ENCODE measurements at regions not wholly inside any gene's neighbourhood (a gene's known extent, or its start where the extent isn't known, plus 50 kb on each side); places are given as distances from the start of the nearest gene placed in this dataset.
"Not testable (repeated sequence)": the region's sequence is repeated elsewhere in the genome, so short reads cannot be mapped to it uniquely, and the experiment has no call there.

DNA sequence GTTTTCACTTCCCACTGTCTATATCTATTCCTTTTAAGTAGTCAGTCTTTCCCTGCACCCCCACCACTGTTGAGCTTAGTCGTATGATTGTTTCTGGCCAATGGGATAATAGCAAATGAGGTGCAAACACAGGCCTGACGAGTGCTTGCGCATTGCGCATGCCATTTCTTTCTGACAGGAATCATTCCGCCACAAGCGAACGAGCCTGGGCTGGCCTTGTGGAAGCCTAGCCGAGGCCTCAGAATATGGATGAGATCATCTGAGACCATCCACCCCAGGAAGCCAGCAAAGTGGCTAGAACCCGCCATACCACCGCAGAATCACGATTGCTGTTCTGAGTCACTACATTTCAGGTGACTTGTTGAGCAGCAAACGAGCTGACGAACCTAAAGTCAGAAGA is 52.2 kb upstream of the PRL start:
- Mint-ChIP-seq H3K4me3 (no peak overlapping the region), H3K36me3 (no peaks in the 10 kb centered on the region), H3K4me1 (no peaks in the 10 kb centered on the region), H3K9me3 (peaks cover 0 to 3% (median 2%) of the 10 kb centered on the region in 3 donors), H3K27me3 (no peaks in the 10 kb centered on the region), H3K27ac (no peak overlapping the region)

DNA sequence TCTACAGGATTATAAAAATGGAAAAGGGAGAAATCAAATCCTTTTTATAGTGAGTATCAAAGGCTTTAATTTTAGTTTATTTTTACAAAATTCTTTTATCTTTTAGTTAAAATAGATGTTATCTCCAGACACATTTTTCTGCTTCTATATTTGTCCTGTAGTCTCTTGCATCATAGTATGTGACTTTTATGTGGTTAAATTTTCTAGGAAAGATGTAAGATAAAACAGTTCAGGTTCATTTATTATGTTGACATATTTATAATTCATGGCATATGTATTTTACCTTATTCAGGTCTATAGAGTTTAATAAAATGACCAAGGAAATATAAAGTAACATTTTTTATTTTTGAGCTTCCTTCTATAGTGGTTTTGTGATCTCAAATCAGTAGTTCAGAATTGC is 52.7 kb upstream of the PRL start:
- no peak overlapping the region for H3K27ac Mint-ChIP-seq
- H3K36me3 Mint-ChIP-seq: no peaks in the 10 kb centered on the region
- no peaks in the 10 kb centered on the region for H3K4me1 Mint-ChIP-seq
- H3K9me3 Mint-ChIP-seq: peaks cover 0 to 3% (median 2%) of the 10 kb centered on the region in 3 donors
- H3K4me3 Mint-ChIP-seq: no peak overlapping the region
- H3K27me3 Mint-ChIP-seq: no peaks in the 10 kb centered on the region

DNA sequence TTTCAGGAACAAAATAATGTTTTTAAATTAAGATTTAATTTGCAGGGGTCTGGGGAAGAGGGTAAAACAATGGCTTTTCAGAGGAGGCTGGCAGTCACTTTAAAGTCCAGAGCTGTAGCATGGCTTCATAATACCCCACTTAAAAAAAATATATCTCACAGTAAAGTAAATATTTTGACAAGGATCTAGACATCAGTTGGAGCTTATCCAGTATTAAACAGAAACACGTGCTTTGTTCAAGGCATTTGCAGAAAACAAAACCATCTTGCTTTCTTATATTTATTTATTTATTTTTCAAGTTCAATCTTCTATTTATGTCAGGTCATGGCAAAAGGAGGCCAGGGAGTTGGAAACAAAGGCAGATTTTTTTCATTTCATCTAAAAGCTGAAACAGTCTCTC is 53.3 kb upstream of the PRL start:
- peaks cover 0 to 3% (median 0%) of the 10 kb centered on the region in 3 donors for H3K9me3 Mint-ChIP-seq
- no peaks in the 10 kb centered on the region for H3K36me3 Mint-ChIP-seq
- no peak overlapping the region for H3K27ac Mint-ChIP-seq
- H3K4me3 Mint-ChIP-seq: no peak overlapping the region
- H3K4me1 Mint-ChIP-seq: no peaks in the 10 kb centered on the region
- H3K27me3 Mint-ChIP-seq: no peaks in the 10 kb centered on the region

DNA sequence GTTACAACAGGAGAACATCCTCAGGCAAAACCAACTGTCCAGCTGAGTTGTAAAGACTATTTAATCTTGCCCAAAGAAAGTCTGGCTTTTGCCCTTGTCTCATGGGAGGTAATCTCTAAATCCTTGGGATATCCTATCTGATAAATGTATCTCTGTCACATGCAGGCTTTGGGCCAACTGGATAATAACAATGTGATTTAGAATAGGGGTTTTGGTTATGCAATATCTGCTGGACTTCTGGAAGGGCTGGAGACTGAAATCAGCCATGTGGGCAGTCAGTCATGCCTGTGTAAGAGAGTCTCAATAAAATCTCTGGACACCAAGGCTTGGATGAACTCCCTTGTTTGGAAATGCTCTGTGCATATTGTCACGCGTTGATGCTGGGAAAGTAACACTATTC is 56.3 kb upstream of the PRL start:
- Mint-ChIP-seq H3K36me3 (no peaks in the 10 kb centered on the region), H3K27me3 (no peaks in the 10 kb centered on the region), H3K27ac (no peak overlapping the region), H3K4me3 (no peak overlapping the region), H3K9me3 (peaks cover 0 to 3% (median 1%) of the 10 kb centered on the region in 3 donors), H3K4me1 (no peaks in the 10 kb centered on the region)

DNA sequence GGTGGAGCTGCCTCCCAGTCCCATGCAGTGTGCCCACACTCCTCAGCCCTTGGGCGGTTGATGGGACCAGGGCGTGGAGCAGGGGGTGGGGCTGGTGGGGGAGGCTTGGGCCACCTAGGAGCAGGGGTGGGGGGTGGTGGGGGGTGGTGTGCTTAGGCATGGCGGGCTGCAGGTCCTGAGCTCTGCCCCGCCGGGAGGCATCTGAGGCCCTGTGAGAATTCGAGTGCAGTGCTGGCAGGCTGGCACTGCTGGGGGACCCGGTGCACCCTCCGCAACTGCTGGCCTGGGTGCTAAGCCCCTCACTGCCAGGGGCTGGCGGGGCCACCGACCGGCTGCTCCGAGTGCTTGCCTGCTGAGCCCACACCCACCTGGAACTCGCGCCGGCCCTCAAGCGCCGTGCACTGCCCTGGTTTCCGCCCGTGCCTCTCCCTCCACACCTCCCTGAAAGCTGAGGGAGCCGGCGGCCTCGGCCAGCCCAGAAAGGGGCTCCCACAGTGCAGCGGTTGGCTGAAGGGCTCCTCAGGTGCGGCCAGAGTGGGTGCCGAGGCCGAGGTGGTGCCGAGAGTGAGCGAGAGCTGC is 59.6 kb upstream of the PRL start:
- no peak overlapping the region for H3K4me3 Mint-ChIP-seq
- H3K4me1 Mint-ChIP-seq: no peaks in the 10 kb centered on the region
- no peaks in the 10 kb centered on the region for H3K27me3 Mint-ChIP-seq
- H3K9me3 Mint-ChIP-seq: peaks cover 0 to 4% (median 4%) of the 10 kb centered on the region in 3 donors
- H3K36me3 Mint-ChIP-seq: no peaks in the 10 kb centered on the region
- no peak overlapping the region for H3K27ac Mint-ChIP-seq

DNA sequence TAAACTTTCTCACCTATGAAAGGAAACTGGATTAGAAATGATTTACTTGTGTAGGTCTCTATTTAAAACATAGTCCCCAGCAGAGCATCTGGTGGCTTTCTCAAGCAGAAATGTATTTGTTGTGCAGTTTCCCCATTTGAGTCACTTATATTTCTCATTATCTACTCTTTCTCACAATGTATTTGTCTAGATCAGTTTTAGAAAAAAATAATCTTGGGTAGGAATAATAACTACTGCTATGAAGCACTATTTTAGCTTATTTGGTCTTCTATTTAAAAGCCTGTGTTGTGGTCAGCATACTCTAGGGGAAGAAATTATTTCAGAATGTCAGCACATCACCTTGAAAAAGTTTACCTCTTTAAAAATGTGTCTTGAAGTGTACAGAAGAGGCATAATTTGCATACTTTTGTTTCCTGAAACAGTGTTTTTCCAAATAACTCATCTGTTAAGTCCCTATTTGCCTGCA is 60.9 kb upstream of the PRL start:
- Mint-ChIP-seq H3K9me3 (peaks cover 3 to 6% (median 4%) of the 10 kb centered on the region in 3 donors), H3K4me3 (no peak overlapping the region), H3K4me1 (no peaks in the 10 kb centered on the region), H3K36me3 (no peaks in the 10 kb centered on the region), H3K27ac (no peak overlapping the region), H3K27me3 (no peaks in the 10 kb centered on the region)

DNA sequence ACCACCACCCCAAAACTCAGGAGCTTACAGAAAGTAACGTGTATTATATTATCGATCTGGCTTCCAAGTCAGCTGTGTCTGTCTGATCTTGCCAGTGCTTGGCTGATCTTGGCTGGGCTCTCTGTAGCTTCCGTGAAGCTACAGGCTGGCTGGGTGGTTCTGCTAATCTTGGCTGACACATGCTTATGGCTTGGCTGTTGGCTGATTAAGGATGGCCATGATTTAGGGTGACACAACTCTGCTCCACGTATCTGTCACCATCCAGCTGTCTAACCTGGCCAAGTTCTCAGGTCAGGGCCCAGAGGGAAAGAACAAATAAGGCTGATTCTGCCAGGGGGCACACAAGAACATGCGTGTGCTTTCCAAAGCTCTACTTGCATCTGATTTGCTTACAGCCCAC is 64.7 kb upstream of the PRL start:
- Mint-ChIP-seq H3K9me3 (peaks cover 3 to 10% (median 3%) of the 10 kb centered on the region in 3 donors), H3K4me3 (no peak overlapping the region), H3K36me3 (no peaks in the 10 kb centered on the region), H3K4me1 (peaks cover 0 to 2% (median 0%) of the 10 kb centered on the region in 3 donors), H3K27ac (no peak overlapping the region), H3K27me3 (no peaks in the 10 kb centered on the region)

DNA sequence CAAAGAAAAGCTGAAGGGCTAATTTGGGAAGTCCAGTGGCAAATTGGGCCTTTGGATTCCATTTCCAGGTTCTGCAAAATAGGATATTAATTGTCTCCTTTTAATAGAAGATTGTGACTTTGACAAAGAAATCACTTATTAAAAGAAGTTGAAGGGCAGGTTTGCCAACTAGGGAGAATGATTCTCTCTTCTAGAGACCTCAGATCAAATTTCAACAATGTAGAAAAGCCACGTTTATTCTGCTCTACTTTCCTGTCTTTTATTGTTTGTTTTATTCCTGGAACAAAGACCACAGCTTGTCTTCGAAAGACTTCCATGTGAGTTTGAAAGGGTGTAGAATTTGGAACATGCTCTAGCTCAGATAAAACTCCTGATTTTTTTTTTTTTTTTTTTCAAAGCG is 65.5 kb upstream of the PRL start:
- no peak overlapping the region for H3K27ac Mint-ChIP-seq
- H3K4me1 Mint-ChIP-seq: peaks cover 0 to 2% (median 0%) of the 10 kb centered on the region in 3 donors
- no peaks in the 10 kb centered on the region for H3K36me3 Mint-ChIP-seq
- no peak overlapping the region for H3K4me3 Mint-ChIP-seq
- H3K27me3 Mint-ChIP-seq: no peaks in the 10 kb centered on the region
- peaks cover 3 to 10% (median 5%) of the 10 kb centered on the region in 3 donors for H3K9me3 Mint-ChIP-seq

DNA sequence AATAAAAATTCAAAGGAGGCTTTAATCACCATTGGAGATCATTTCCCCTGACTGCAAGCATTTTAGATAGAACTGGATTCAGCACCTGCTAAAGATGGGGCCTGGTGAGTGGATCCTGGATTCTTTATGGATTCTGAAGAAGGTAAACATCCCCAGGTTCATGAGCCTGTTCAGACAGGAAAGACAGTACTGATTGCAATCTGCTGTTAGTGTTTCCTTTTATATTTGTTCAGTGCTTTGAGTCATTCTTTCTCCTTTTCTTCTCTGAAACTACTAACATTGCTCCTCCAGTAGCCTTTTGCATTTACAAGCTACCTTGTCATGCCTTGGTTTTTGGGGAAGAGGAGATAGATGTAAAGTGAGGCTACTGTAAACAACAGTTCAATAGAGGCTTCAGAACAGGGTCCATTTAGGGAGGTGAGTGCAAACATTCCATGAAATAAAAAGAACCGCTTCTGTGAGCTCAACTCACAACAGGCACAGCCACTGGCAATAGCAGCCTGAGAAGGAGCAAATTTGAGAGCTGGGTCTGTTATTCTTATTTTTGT is 66.4 kb upstream of the PRL start:
- Mint-ChIP-seq H3K4me3 (no peak overlapping the region), H3K9me3 (peaks cover 3 to 13% (median 5%) of the 10 kb centered on the region in 3 donors), H3K27me3 (no peaks in the 10 kb centered on the region), H3K4me1 (peaks cover 0 to 2% (median 0%) of the 10 kb centered on the region in 3 donors), H3K36me3 (no peaks in the 10 kb centered on the region), H3K27ac (no peak overlapping the region)

DNA sequence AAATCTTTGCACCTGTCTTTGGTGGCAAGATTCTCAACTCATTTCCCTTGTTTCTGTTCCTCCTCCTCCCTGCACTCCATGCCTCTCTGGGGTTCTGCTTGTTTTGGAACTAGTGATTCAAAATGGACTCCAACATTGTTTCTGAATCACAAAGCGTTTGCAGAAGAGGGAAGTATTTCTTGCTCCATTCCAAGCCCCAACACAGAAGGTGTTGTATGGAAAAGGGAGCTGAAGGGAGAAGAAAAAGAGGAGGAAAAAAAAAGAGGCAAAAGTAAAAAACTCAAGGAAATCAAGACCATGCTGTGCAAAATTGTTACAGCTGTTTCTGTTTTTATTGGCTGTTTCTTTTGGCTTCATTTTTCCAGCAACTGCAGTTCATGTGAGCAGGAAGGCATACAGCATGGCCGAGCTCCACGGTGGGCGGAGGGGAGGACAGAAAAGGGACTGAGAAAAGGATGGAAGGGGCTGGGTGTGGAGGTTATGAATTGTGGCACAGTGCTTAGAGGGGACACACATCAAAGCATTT is 66.9 kb upstream of the PRL start:
- Mint-ChIP-seq H3K9me3 (peaks cover 3 to 13% (median 5%) of the 10 kb centered on the region in 3 donors), H3K4me1 (peaks cover 0 to 2% (median 0%) of the 10 kb centered on the region in 3 donors), H3K27me3 (no peaks in the 10 kb centered on the region), H3K4me3 (no peak overlapping the region), H3K36me3 (no peaks in the 10 kb centered on the region), H3K27ac (no peak overlapping the region)

DNA sequence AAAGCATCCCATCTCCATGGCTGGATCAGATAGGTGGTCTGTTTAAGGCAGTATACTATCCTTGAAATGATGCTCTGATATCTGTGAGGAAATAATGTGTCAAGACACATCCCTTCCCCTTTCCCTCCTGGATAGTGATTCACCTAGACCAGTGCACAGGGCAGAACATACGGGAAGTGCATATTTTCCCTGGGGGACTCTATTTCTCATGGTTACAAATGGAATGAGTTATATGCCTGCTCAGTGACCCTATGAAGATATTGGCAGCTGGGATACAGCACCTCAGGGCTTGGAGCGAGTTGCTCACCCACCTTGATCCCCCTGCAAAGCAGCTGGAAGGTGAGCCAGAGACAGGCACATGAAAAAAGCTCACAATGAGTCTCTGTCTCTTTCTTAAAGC is 67.5 kb upstream of the PRL start:
- peaks cover under 1 to 13% (median 5%) of the 10 kb centered on the region in 3 donors for H3K9me3 Mint-ChIP-seq
- no peak overlapping the region for H3K4me3 Mint-ChIP-seq
- H3K27me3 Mint-ChIP-seq: no peaks in the 10 kb centered on the region
- no peak overlapping the region for H3K27ac Mint-ChIP-seq
- H3K36me3 Mint-ChIP-seq: no peaks in the 10 kb centered on the region
- peaks cover 0 to 2% (median 0%) of the 10 kb centered on the region in 3 donors for H3K4me1 Mint-ChIP-seq

DNA sequence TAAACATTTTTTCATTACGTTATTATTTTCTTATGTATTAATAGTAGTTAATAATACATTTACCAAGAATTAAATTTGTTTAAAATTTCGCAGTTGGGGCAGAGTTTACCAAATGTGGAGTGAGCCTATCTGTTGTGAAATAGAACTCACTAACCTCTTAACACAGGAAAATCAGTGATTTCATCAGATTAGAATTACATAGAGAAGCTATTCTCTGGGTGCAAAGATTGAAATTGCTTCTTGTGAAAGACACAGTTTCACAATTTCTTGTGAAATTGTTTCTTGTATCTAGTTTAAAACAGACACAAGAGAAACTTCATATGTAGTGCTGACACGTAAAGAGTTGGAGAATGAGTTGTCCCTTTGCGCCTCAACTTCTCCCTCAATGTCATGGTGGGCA is 69.4 kb upstream of the PRL start:
- Mint-ChIP-seq H3K36me3 (no peaks in the 10 kb centered on the region), H3K27me3 (no peaks in the 10 kb centered on the region), H3K9me3 (peaks cover 3 to 10% (median 9%) of the 10 kb centered on the region in 3 donors), H3K4me3 (no peak overlapping the region), H3K4me1 (peaks cover 0 to 2% (median 0%) of the 10 kb centered on the region in 3 donors), H3K27ac (no peak overlapping the region)

DNA sequence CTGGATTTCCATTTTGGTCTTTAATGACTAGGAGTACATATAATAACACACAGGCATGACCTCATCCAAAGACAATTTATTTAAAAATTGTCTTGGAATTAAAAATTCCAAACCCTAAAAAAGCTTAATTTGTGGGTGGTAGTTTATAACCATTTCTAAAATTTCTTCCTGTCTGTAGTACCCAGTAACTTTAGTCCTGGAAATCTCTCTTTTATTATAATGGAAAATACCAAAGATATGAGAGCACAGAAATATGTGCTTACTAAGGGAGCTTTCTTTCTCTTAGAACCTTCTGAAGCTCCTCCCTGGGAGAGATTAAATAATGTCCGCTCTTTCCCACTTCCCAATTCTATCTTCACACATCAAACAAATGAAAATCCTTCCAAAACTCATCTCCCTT is 70.5 kb upstream of the PRL start:
- no peak overlapping the region for H3K27ac Mint-ChIP-seq
- H3K4me3 Mint-ChIP-seq: no peak overlapping the region
- peaks cover 0 to 2% (median 0%) of the 10 kb centered on the region in 3 donors for H3K4me1 Mint-ChIP-seq
- H3K9me3 Mint-ChIP-seq: peaks cover 3 to 11% (median 7%) of the 10 kb centered on the region in 3 donors
- H3K27me3 Mint-ChIP-seq: no peaks in the 10 kb centered on the region
- H3K36me3 Mint-ChIP-seq: no peaks in the 10 kb centered on the region

DNA sequence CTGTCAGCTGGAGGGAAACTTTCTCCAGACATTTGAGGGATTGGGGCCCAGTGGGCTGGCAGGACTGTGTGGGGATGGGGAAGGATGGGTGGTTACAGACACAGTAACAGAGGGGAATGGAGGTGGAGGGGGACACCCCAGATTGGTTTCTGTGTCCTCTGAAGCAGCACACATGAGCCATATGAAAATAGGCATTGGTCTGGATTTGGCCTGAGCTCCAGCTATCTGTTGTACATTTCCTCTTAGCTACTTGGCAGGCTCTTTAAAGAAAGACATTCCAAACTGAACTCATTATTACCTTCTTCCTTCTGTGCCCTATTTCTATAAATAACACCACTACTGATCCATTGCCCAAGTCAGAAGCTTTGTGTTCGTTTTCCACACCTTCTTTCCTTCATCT is 72.0 kb upstream of the PRL start:
- Mint-ChIP-seq H3K36me3 (no peaks in the 10 kb centered on the region), H3K27me3 (no peaks in the 10 kb centered on the region)

DNA sequence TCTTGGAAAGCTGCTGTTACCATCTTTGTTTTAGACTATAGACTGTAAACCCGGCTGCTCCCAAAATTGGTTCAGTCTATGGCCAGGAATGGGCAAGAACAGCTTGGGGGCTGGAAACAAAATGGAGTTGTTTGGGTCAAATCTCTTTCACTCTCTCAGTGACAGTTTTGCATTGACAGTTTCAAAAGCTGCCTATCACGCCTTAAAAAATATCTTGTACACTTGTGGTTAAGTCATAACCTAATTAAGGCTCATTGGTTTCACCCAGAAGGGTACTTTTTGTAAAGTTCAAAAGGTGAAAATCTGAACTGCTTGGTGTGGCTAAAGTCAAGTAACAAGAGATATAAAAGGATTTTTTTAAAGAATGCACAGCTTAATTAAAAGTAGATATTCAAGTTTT is 76.1 kb upstream of the PRL start:
- Mint-ChIP-seq H3K4me3 (no peak overlapping the region), H3K4me1 (no peaks in the 10 kb centered on the region), H3K27me3 (no peaks in the 10 kb centered on the region)

More for the DNA sequence above, 72.0 kb upstream of the PRL start:
- Mint-ChIP-seq H3K4me1 (no peaks in the 10 kb centered on the region), H3K27ac (no peak overlapping the region), H3K4me3 (no peak overlapping the region), H3K9me3 (peaks cover 3 to 12% (median 7%) of the 10 kb centered on the region in 3 donors)

DNA sequence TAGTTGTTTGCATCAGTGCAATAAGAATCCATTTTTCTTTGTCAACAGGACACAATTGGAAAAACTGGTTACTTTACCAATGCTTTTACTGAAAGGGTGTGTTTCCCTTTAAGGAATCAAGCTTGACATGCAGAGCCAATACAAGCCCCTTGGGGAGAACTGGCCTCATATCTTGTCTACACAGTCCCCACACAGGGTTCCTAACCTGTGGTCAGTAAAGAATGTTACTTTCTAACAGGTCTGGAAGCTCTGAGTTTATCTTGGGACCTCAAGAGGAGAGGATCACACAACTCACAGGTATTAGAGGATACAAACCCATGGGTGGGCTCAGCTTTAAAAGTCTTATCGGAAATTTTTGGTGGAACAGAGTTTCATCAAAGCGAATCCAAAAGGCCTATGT is 78.1 kb upstream of the PRL start:
- not testable (repeated sequence) for H3K36me3 Mint-ChIP-seq, H3K27ac Mint-ChIP-seq, H3K27me3 Mint-ChIP-seq, H3K4me3 Mint-ChIP-seq, H3K4me1 Mint-ChIP-seq
- peaks cover 5 to 11% (median 11%) of the 10 kb centered on the region in 3 donors for H3K9me3 Mint-ChIP-seq

More for the DNA sequence above, 76.1 kb upstream of the PRL start:
- Mint-ChIP-seq H3K9me3 (peaks cover 5 to 11% (median 11%) of the 10 kb centered on the region in 3 donors), H3K27ac (no peak overlapping the region), H3K36me3 (no peaks in the 10 kb centered on the region)
